BE2C (cell line): ENCODE measurements at regions not wholly inside any gene's neighbourhood (a gene's known extent, or its start where the extent isn't known, plus 50 kb on each side); places are given as distances from the start of the nearest gene placed in this dataset.

Experiments used
- DNase-seq: peaks from one replicate; pipeline ENCODE4 v3.0.0-alpha.2; 2020
- H3K27me3 ChIP-seq: fragments of 250-450 bp; sonication (Bioruptor Pico); 2 replicates; pipeline ENCODE4 v1.5.1; 2020; ENCODE audit warnings: mild to moderate bottlenecking
- H3K36me3 ChIP-seq: fragments of 250-450 bp; sonication (Bioruptor Pico); 2 replicates; pipeline ENCODE4 v1.5.1; 2020; ENCODE audit warnings: mild to moderate bottlenecking
- H3K4me1 ChIP-seq: fragments of 250-450 bp; sonication (Bioruptor Pico); 2 replicates; pipeline ENCODE4 v1.5.1; 2020
- H3K4me3 ChIP-seq: 2 replicates; pipeline ENCODE4 v1.5.1; 2011; ENCODE audit warnings: low read depth, low read length
- H3K9me3 ChIP-seq: fragments of 250-450 bp; sonication (Bioruptor Pico); 2 replicates; pipeline ENCODE4 v1.5.1; 2020
- TF ChIP-seq, protein P1 (sequence below): IDR thresholded peaks from 2 replicates; pipeline ENCODE4 v1.5.1; 2012; ENCODE audit warnings: mild to moderate bottlenecking, low read depth, low read length

DNA sequence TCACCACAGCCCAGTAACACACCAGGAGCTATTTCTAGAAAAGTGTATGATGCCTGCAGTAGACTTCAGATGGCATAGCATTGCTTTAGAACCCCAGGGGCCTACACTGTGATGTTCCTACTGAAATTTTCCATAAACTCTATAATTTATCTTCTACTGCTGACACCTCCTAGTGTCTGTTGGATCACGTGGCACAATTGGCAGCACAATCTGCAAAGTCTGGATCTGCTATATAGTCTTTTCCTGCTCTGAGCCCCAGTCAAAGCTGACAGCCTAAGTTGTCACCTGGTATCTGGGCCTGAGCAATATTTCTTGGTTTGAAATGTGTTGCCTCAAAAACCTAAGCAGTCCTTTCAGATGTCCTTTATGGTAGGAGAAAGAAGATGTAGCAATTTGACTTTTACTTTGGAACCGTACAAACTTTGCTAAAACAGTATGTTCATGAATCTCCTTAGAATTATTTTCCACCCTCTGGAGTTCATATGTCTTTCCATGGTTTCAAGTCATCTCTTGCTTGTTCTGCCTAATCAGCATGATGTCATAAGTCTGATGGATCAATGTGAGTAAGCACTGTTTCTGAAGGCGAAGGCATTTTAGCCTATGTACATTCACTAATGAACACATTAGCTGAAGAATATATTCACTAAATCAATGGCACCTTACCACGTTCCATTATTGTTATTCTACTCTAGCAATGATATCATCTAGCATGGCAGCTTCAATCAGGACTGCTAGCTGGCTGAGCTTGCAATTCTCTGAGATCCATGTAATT is 536.5 kb upstream of the NBEA start:
- TF ChIP-seq, protein P1, sequence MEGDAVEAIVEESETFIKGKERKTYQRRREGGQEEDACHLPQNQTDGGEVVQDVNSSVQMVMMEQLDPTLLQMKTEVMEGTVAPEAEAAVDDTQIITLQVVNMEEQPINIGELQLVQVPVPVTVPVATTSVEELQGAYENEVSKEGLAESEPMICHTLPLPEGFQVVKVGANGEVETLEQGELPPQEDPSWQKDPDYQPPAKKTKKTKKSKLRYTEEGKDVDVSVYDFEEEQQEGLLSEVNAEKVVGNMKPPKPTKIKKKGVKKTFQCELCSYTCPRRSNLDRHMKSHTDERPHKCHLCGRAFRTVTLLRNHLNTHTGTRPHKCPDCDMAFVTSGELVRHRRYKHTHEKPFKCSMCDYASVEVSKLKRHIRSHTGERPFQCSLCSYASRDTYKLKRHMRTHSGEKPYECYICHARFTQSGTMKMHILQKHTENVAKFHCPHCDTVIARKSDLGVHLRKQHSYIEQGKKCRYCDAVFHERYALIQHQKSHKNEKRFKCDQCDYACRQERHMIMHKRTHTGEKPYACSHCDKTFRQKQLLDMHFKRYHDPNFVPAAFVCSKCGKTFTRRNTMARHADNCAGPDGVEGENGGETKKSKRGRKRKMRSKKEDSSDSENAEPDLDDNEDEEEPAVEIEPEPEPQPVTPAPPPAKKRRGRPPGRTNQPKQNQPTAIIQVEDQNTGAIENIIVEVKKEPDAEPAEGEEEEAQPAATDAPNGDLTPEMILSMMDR: no peak
- H3K36me3 ChIP-seq: no peaks in the 10 kb centered on the region
- no peaks in the 10 kb centered on the region for H3K27me3 ChIP-seq
- peaks cover under 1% of the 10 kb centered on the region for H3K4me1 ChIP-seq
- H3K4me3 ChIP-seq: no peak overlapping the region
- DNase-seq: no peak
- no peaks in the 10 kb centered on the region for H3K9me3 ChIP-seq

DNA sequence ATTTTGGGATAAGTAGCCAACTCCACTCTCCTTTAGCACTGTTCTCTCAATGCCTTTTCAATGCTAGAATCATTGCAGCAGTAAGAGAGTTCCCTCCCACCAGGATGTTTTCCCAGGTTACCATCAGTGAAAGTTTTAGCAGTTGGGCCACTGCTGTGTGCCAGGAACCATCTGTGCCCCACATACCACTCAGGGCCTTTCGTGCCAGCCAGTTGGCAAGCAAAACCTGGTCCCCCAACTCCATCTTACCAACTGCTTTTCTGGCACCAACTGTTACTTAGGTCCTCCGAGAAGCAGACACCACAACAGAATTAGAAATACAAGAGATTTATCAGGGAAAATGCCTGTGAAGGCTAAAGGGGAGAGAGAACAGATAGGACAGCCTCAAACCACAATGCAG is 533.4 kb upstream of the NBEA start:
- H3K27me3 ChIP-seq: no peaks in the 10 kb centered on the region
- no peak for DNase-seq
- peaks cover 22% of the 10 kb centered on the region for H3K4me1 ChIP-seq
- H3K36me3 ChIP-seq: no peaks in the 10 kb centered on the region
- no peaks in the 10 kb centered on the region for H3K9me3 ChIP-seq
- TF ChIP-seq, protein P1: no peak
- H3K4me3 ChIP-seq: no peak overlapping the region

DNA sequence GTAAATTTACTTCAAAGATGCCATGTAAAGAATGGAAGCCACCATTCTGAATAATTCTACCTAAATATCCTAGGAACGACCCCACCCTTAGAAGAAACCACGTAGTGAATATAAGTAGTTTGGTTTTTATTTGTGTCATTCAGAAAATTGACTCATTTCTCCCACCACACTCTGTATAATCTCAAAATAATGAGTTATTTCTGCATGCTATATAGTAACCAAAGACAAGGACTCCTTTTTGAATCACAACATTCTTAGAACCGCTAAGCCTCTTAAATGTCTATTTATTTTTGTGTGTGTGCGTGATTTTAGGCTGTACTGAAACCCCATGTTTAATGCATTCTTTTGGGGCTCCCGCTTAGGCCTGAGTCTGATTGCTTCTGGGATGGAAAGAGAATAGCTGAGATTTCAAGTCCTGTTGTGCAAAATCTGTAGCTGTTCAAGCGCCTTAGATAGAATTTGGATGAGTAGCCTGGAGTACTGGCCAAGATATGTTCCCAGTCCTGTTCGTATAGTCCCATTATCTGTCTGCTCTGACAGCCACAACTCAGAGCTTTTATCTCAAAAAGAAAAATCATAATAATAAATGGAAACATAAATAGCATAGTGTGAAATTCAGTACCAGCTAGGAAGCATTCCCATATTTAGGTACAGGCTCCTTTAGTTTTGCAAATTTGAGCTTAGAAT is 532.4 kb upstream of the NBEA start:
- Histone ChIP-seq H3K4me3 (no peak overlapping the region), H3K36me3 (no peaks in the 10 kb centered on the region), H3K9me3 (no peaks in the 10 kb centered on the region), H3K27me3 (no peaks in the 10 kb centered on the region), H3K4me1 (peaks cover 22% of the 10 kb centered on the region)
- no peak for DNase-seq
- TF ChIP-seq, protein P1: no peak

DNA sequence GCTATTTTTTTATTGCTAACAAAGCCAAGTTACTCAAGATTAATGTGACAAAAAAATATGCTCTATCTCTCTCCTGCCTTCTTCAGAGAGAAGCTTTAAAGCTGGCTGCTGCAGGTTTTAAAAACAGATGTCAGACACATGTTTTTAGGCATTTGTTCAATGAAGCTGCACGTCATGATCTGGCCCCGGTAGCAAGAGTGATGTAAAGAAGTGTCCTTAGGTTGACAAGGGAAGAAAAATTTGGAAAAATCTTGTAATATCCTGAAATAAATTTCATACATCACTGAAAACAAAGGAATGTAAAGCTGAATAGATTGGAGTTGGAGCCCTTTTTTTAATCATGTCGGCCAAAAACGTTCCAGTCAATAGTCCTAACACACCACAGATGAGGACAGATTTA is 531.4 kb upstream of the NBEA start:
- TF ChIP-seq, protein P1: no peak
- no peaks in the 10 kb centered on the region for H3K27me3 ChIP-seq
- no peaks in the 10 kb centered on the region for H3K36me3 ChIP-seq
- peaks cover 22% of the 10 kb centered on the region for H3K4me1 ChIP-seq
- no peak overlapping the region for H3K4me3 ChIP-seq
- no peak for DNase-seq
- no peaks in the 10 kb centered on the region for H3K9me3 ChIP-seq

DNA sequence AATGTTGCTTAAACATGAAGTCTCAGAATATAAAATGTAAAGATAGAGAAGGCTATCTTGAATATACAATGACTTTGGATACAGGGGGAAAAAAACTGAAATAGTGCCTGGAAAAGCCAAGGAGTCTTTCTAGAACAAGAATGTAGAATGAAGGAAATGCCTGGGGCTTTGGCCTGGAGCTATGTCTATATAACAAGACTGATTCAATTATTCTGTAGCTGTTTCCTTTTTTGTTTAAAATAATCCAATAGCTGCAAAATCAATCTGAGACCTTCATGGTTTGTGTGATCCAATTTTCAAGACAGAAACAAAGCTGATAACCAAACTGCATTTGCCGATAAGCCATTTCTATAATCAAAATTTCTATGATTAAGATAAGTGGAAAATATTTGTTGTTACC is 530.9 kb upstream of the NBEA start:
- no peaks in the 10 kb centered on the region for H3K36me3 ChIP-seq
- H3K4me3 ChIP-seq: no peak overlapping the region
- H3K27me3 ChIP-seq: no peaks in the 10 kb centered on the region
- H3K4me1 ChIP-seq: peaks cover 22% of the 10 kb centered on the region
- TF ChIP-seq, protein P1: no peak
- peak; percentile 24 for DNase-seq
- H3K9me3 ChIP-seq: no peaks in the 10 kb centered on the region

DNA sequence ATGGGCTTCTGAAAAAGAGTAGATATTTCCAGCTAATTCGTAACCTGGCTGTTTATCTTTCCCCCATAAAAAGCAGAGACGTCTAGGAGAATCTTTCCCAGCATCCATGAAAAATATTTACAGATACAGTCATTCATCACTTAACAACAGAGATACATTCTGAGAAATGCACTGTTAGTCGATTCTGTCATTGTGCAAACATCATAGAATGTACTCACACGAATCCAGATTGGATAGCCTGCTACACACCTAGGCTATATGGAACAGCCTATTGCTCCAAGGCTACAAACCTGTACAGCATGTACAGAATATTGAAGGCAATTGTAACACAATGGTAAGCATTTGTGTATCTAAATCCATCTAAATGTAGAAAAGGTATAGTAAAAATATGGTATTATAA is 530.2 kb upstream of the NBEA start:
- Histone ChIP-seq H3K9me3 (no peaks in the 10 kb centered on the region), H3K27me3 (no peaks in the 10 kb centered on the region), H3K4me3 (no peak overlapping the region), H3K36me3 (no peaks in the 10 kb centered on the region), H3K4me1 (peaks cover 24% of the 10 kb centered on the region)
- DNase-seq: no peak
- TF ChIP-seq, protein P1: no peak
